ENCODE measurements at regions not wholly inside any gene's neighbourhood (a gene's known extent, or its start where the extent isn't known, plus 50 kb on each side); places are given as distances from the start of the nearest gene placed in this dataset.
A peak's percentile ranks its signal among the peaks of the same experiment; 100 is the strongest.

- DNase-seq (ENCODE audit: low read depth in 2 of 2), result no peak
- no peaks in the 10 kb centered on the region for H3K79me2 ChIP-seq (ENCODE audit: control insufficient read depth, insufficient read depth, low read length)
- H3K27me3 ChIP-seq (ENCODE audit: control insufficient read depth, insufficient read depth, low read length), result no peaks in the 10 kb centered on the region
- no peaks in the 10 kb centered on the region for H4K20me1 ChIP-seq (ENCODE audit: control insufficient read depth, extremely low read depth, insufficient read depth, low read length)
- no peak overlapping the region for H3K4me2 ChIP-seq (ENCODE audit: extremely low read depth, insufficient read depth, low read length)
- H3K9ac ChIP-seq (ENCODE audit: insufficient read depth, low read length), result no peak overlapping the region
- no peaks in the 10 kb centered on the region for H3K36me3 ChIP-seq (ENCODE audit: control insufficient read depth, insufficient read depth, low read length)
- no peak overlapping the region for H2AFZ ChIP-seq (ENCODE audit: low read length)
- H3K27ac ChIP-seq (ENCODE audit: insufficient read depth, low read length), result no peak overlapping the region
- no peak for TF ChIP-seq CTCF (conservative IDR thresholded peaks at IDR 0.05 in 1 of 2, IDR thresholded peaks at IDR 0.05 in 1 of 2; ENCODE audit: low read depth in 1 of 2, low read length in 2 of 2)
- TF ChIP-seq EZH2 (IDR thresholded peaks at IDR 0.05; ENCODE audit: low read length, missing control alignments), result no peak
- no peaks in the 10 kb centered on the region for H3K4me1 ChIP-seq (ENCODE audit: control insufficient read depth, extremely low read depth, insufficient read depth, low read length)
- H3K4me3 ChIP-seq (replicated peaks in 1 of 4; ENCODE audit: control extremely low read depth in 1 of 4, insufficient read depth in 1 of 4, low read depth in 3 of 4, low read length in 4 of 4), result no peak overlapping the region
- no peaks in the 10 kb centered on the region for H3K9me3 ChIP-seq (ENCODE audit: control insufficient read depth, insufficient read depth, low read depth, low read length)
Measured at GRCh38 chr15:62879770-62880169, 162.8 kb upstream of the TPM1 start.

- no peak for TF ChIP-seq CTCF (conservative IDR thresholded peaks at IDR 0.05 in 1 of 2, IDR thresholded peaks at IDR 0.05 in 1 of 2; ENCODE audit: low read depth in 1 of 2, low read length in 2 of 2)
- no peak for TF ChIP-seq EZH2 (IDR thresholded peaks at IDR 0.05; ENCODE audit: low read length, missing control alignments)
- no peak overlapping the region for H3K27ac ChIP-seq (ENCODE audit: insufficient read depth, low read length)
- no peak overlapping the region for H3K9ac ChIP-seq (ENCODE audit: insufficient read depth, low read length)
- H3K9me3 ChIP-seq (ENCODE audit: control insufficient read depth, insufficient read depth, low read depth, low read length), result no peaks in the 10 kb centered on the region
- no peak overlapping the region for H3K4me2 ChIP-seq (ENCODE audit: extremely low read depth, insufficient read depth, low read length)
- no peaks in the 10 kb centered on the region for H3K79me2 ChIP-seq (ENCODE audit: control insufficient read depth, insufficient read depth, low read length)
- no peaks in the 10 kb centered on the region for H3K36me3 ChIP-seq (ENCODE audit: control insufficient read depth, insufficient read depth, low read length)
- no peak overlapping the region for H2AFZ ChIP-seq (ENCODE audit: low read length)
- no peaks in the 10 kb centered on the region for H3K4me1 ChIP-seq (ENCODE audit: control insufficient read depth, extremely low read depth, insufficient read depth, low read length)
- no peaks in the 10 kb centered on the region for H3K27me3 ChIP-seq (ENCODE audit: control insufficient read depth, insufficient read depth, low read length)
- DNase-seq (ENCODE audit: low read depth in 2 of 2), result peak; percentile 58 to 72
- H3K4me3 ChIP-seq (replicated peaks in 1 of 4; ENCODE audit: control extremely low read depth in 1 of 4, insufficient read depth in 1 of 4, low read depth in 3 of 4, low read length in 4 of 4), result no peak overlapping the region
- no peaks in the 10 kb centered on the region for H4K20me1 ChIP-seq (ENCODE audit: control insufficient read depth, extremely low read depth, insufficient read depth, low read length)
Measured at GRCh38 chr15:62880278-62880677, 162.3 kb upstream of the TPM1 start.

- TF ChIP-seq CTCF (conservative IDR thresholded peaks at IDR 0.05 in 1 of 2, IDR thresholded peaks at IDR 0.05 in 1 of 2; ENCODE audit: low read depth in 1 of 2, low read length in 2 of 2) (no peak), EZH2 (IDR thresholded peaks at IDR 0.05; ENCODE audit: low read length, missing control alignments) (no peak)
- Histone ChIP-seq H3K36me3 (ENCODE audit: control insufficient read depth, insufficient read depth, low read length) (no peaks in the 10 kb centered on the region), H3K9ac (ENCODE audit: insufficient read depth, low read length) (no peak overlapping the region), H3K4me3 (replicated peaks in 1 of 4; ENCODE audit: control extremely low read depth in 1 of 4, insufficient read depth in 1 of 4, low read depth in 3 of 4, low read length in 4 of 4) (no peak overlapping the region), H3K27ac (ENCODE audit: insufficient read depth, low read length) (no peak overlapping the region), H4K20me1 (ENCODE audit: control insufficient read depth, extremely low read depth, insufficient read depth, low read length) (no peaks in the 10 kb centered on the region), H3K4me1 (ENCODE audit: control insufficient read depth, extremely low read depth, insufficient read depth, low read length) (no peaks in the 10 kb centered on the region), H3K4me2 (ENCODE audit: extremely low read depth, insufficient read depth, low read length) (no peak overlapping the region), H2AFZ (ENCODE audit: low read length) (no peak overlapping the region), H3K27me3 (ENCODE audit: control insufficient read depth, insufficient read depth, low read length) (no peaks in the 10 kb centered on the region), H3K9me3 (ENCODE audit: control insufficient read depth, insufficient read depth, low read depth, low read length) (no peaks in the 10 kb centered on the region), H3K79me2 (ENCODE audit: control insufficient read depth, insufficient read depth, low read length) (no peaks in the 10 kb centered on the region)
- no peak for DNase-seq (ENCODE audit: low read depth in 2 of 2)
Measured at GRCh38 chr15:62881056-62881455, 161.5 kb upstream of the TPM1 start.

All from fibroblast of lung (primary cell).